HG02571 (cell line): ENCODE measurements at regions not wholly inside any gene's neighbourhood (a gene's known extent, or its start where the extent isn't known, plus 50 kb on each side); places are given as distances from the start of the nearest gene placed in this dataset.

ENCODE experiments used
- ATAC-seq: cut with Tn5 transposase; IDR thresholded peaks from one replicate; pipeline ENCODE4 v1.9.1; 2021; ENCODE audit warnings: mild to moderate bottlenecking, moderate library complexity; ENCODE audit not compliant: unreplicated experiment

DNA sequence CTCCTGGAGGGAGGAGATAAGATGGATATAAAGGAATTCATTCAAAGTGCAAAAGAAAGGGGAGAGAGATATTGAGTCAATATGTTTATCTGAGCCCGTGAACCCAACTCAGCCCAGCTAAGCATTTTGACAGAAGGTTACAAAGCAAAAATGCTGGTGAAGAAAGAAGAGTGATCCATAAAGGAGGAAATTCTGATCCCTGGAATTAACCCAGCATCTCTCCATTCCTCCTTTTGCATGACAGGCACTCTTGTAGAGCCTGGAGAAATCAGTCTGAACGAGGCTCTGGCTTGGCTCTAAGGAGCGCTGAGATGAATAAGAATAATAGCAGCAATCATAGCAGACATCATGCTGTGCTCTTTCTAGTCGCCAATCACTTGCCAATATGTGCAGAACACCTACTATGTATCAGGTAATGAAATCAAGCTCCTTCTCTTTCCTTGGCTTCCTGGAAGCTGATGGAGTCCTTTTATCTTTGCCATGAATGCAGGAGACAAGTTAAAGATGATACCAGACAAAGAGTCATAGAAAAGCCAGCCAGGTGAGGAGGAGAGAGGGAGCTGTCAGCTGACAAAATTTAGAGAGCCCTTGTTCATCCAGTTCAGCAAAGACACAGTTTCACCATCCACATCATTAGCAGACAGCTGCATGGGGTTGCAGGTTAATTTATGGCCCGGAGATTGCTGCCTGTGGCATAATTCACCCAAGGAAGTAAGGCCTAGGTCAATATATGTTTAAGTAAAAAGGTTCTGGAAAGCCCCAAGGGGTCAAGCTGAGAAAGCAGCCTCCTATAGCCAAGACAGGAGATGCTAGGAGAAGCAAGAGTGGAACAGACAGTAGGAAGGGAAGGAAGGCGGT, 476.5 kb upstream of the TBX3 start:
- ATAC-seq, result no peak

- no peak for ATAC-seq
Measured at GRCh38 chr12:115158816-115159215, 474.8 kb upstream of the TBX3 start.

- ATAC-seq, result no peak
Measured at GRCh38 chr12:115155665-115156645, 472.0 kb upstream of the TBX3 start.

GRCh38 chr12:115149685-115150378, 465.9 kb upstream of the TBX3 start:
- no peak for ATAC-seq

DNA sequence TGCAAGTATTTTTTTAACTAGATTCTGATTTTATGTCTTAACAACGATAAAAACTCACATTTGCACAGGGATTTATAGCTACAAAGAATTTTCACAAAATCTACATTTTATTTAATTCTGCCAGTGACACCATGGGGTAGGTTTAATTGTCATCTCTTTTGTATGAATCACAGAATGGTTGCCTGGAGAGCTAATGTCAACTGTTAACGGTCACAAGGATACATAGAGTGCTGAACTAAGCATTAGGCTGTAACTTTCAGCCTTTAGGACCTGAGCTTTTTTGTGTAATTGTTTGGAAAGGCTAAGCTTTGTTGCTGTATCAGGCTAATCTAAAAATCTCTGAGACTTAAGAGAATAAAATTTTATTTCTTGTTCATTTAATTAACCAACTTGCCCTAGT, 465.3 kb upstream of the TBX3 start:
- no peak for ATAC-seq

DNA sequence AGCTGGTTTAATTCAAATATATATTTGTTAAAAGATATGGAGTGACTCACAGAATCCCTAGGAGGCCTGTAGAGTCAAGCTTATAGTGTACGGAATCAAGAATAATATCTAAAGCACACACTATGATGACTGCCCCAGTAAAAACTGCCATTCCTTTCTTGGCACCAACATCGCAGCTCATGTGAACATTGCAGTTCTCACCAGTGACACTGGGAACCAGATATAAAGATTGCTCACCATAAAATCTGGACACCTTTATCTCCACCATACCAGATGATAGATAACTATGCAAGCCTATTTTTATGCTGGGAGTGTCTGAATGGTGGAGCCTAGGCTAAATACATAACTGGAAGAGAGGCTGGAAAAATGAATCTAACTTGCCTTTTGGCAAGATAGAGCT, 463.9 kb upstream of the TBX3 start:
- ATAC-seq, result no peak

GRCh38 chr12:115146453-115146852, 462.5 kb upstream of the TBX3 start:
- ATAC-seq, result no peak

GRCh38 chr12:115144425-115144824, 460.4 kb upstream of the TBX3 start:
- ATAC-seq, result no peak

GRCh38 chr12:115140981-115141655, 457.1 kb upstream of the TBX3 start:
- no peak for ATAC-seq

- ATAC-seq, result no peak
Measured at GRCh38 chr12:115137812-115138521, 454.0 kb upstream of the TBX3 start.

DNA sequence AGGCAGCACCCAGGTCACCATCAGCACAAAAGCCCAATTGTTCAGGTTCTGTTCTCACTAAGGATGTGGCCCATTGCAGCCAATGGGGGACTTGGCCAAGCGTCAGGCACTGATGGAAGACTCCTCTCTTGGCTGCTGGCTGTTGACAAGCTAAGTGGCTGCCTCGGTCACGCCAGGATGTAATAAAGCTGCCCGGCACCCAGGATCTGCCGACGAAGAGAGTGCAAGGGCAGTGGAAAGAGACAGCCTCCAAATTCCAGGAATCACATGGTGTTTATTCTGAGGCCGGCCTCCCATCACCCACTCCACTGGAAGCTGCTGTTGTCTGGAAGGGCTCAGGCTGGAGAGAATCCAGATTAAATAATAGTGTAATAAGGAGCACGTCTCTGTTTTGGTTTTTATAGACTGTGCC, 451.8 kb upstream of the TBX3 start:
- ATAC-seq, result no peak

DNA sequence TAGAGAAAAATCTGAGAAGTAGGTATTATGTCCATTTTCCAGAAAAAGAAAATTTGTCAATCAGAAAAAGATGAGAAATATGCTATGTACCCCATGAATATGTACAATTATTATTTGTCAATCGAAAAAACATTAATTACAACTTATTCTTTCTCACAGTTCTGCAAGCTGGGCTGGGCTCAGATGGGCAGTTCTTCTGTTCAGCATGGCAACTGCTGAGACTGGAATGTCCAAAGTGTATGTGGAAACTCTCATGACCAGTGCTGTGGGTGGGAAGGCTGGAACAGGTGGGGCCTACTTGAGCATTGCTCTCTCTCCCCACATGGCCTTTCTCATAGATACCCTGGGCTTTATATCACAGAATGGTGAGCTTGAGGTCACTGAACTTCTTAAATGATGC, 450.3 kb upstream of the TBX3 start:
- ATAC-seq, result no peak

DNA sequence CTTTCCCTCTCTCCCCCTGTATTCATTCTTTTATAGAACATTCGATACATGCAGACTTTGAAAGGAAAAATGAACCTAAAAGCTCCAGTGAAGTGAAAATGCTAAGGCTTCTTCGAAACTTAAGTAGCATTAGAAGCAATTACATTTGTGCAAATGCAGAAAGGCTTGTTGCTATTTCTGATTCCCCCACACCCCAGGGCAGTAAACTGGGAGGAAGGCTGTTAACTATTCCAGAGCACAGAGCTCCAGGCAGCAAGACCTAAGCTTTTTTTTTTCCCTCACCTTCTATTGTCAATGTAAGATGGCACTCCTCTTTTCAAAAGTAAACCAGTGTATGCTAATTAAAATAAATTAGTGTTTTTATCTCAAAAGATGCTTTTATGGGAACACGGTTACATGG, 448.9 kb upstream of the TBX3 start:
- no peak for ATAC-seq

DNA sequence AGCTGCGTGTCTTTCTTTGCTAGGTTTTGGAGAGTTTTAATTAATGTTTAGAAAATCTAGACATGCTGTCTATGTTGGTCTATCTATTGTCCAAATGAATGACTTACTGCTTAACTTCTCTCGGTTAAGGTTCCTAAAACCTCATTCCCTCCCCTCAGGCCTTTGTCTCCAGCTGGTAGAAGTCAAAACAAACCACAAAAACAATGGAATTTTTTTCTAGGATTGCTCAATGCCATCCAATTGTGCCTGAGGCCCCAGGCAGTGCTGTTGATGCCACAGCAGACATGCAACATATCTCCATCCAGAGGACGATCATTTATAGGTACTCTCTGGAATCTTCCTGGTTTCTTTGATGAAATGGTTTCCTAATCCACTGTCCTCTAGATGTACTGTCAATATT, 448.2 kb upstream of the TBX3 start:
- ATAC-seq, result no peak

GRCh38 chr12:115129727-115130126, 445.8 kb upstream of the TBX3 start:
- no peak for ATAC-seq

DNA sequence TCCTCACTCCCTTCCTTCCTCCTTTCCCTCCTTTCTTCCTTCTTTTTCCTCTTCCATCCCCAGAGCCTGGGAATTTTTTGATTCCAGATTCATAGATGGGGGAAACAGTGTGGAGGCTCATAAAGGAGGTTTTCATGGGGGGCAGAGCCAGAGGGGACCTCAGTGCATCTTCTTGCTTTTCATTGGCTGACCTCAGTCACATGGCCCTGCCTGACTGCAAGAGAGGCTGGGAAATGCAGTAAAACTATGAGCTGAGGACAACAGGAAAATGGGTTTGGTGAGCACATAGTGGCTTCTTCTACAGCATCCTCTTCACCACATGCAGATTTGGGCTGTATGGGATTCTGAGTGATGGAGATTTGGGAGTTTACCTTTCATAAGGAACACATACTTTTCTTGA, 437.1 kb upstream of the TBX3 start:
- ATAC-seq, result no peak

DNA sequence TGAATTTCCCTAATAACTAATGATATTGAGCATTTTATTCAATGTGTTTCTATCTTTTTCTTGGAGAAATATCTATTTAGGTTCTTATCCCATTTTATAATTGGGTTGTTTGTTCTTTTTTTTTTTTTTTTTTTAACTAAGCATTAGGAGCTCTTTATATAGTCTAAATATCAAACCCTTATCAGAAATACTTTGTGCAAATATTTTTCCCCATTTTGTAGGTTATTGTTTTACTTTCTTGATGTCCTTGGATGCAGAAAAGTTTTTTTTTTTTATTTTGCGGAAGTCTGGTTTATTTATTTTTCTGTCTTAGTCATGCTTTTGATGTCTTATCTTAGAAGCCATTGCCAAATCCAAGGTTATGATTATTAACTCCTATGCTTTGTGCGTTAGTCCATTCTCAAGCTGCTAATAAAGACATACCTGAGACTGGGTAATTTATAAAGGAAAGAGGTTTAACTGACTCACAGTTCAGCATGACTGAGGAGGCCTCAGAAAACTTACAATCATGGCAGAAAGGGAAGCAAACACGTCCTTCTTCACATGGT, 434.3 kb upstream of the TBX3 start:
- ATAC-seq, result no peak

DNA sequence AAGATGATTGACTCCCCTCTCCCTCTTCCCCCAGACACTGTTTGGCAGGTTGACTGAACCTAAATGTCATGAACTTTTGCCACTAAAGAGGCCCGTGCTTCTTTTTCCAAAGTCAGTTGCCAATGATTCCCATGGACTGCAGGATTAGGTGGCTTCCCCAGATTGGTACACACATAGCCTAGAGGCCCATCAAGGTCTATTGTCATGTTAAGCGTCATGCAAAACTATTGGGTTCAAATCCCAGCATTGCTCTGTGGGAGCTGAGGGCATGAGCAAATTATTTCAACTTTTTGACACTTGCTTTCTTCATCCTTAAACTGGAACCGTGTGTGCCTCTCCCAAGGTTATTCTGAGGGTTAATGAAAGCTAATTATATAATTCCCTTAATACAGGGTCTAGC, 430.2 kb upstream of the TBX3 start:
- no peak for ATAC-seq

DNA sequence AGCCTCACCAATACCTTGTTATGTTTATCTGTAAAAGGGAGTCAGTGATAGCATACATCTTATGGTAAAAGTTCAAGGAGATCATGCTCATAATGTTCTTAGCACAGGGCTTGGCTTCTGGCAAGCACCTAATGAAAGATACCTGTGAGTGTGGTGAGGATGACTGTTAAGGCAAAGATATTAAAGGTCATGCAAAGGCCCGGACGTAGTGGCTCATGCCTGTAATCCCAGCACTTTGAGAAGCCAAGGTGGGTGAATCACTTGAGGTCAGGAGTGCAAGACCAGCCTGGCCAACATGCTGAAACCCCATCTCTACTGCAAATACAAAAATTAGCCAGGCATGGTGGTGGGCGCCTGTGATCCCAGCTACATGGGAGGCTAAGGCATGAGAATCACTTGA, 425.9 kb upstream of the TBX3 start:
- no peak for ATAC-seq
